HEK293T (cell line): ENCODE measurements at regions not wholly inside any gene's neighbourhood (a gene's known extent, or its start where the extent isn't known, plus 50 kb on each side); places are given as distances from the start of the nearest gene placed in this dataset.

ENCODE experiments used
- ARNT ChIP-seq: fragments of 450-650 bp; IDR thresholded peaks from 2 replicates; pipeline ENCODE4 v1.6.1; 2017; ENCODE audit warnings: mild to moderate bottlenecking
- BHLHE40 ChIP-seq: fragments of 450-650 bp; IDR thresholded peaks from 2 replicates; pipeline ENCODE4 v1.6.1; 2016; ENCODE audit warnings: mild to moderate bottlenecking, moderate library complexity, borderline replicate concordance
- CTBP1 ChIP-seq: fragments of 450-650 bp; IDR thresholded peaks from 2 replicates; pipeline ENCODE4 v1.6.1; 2016; ENCODE audit warnings: borderline replicate concordance
- ELF4 ChIP-seq: fragments of 450-650 bp; IDR thresholded peaks from 2 replicates; pipeline ENCODE4 v1.6.1; 2017; ENCODE audit warnings: antibody characterized with exemption
- FOXA1 ChIP-seq: fragments of 450-650 bp; IDR thresholded peaks from 2 replicates; pipeline ENCODE4 v1.6.1; 2016; ENCODE audit warnings: mild to moderate bottlenecking
- FOXK2 ChIP-seq: fragments of 450-650 bp; IDR thresholded peaks from 2 replicates; pipeline ENCODE4 v1.6.1; 2016; ENCODE audit warnings: mild to moderate bottlenecking
- FOXM1 ChIP-seq: fragments of 450-650 bp; IDR thresholded peaks from 2 replicates; pipeline ENCODE4 v1.6.1; 2017; ENCODE audit warnings: mild to moderate bottlenecking, borderline replicate concordance
- HDGF ChIP-seq: fragments of 450-650 bp; IDR thresholded peaks from 2 replicates; pipeline ENCODE4 v1.6.1; 2017; ENCODE audit warnings: antibody characterized with exemption, borderline replicate concordance
- LEF1 ChIP-seq: fragments of 450-650 bp; IDR thresholded peaks from 2 replicates; pipeline ENCODE4 v1.6.1; 2017; ENCODE audit warnings: mild to moderate bottlenecking, borderline replicate concordance
- NFRKB ChIP-seq: fragments of 450-650 bp; IDR thresholded peaks from 2 replicates; pipeline ENCODE4 v1.6.1; 2016; ENCODE audit warnings: mild to moderate bottlenecking, moderate library complexity
- SP1 ChIP-seq: fragments of 450-650 bp; IDR thresholded peaks from 2 replicates; pipeline ENCODE4 v1.6.1; 2017
- SUZ12 ChIP-seq: fragments of 450-650 bp; IDR thresholded peaks from 2 replicates; pipeline ENCODE4 v1.6.1; 2016; ENCODE audit warnings: mild to moderate bottlenecking
- TARDBP ChIP-seq: fragments of 450-650 bp; IDR thresholded peaks from 2 replicates; pipeline ENCODE4 v1.6.1; 2016

DNA sequence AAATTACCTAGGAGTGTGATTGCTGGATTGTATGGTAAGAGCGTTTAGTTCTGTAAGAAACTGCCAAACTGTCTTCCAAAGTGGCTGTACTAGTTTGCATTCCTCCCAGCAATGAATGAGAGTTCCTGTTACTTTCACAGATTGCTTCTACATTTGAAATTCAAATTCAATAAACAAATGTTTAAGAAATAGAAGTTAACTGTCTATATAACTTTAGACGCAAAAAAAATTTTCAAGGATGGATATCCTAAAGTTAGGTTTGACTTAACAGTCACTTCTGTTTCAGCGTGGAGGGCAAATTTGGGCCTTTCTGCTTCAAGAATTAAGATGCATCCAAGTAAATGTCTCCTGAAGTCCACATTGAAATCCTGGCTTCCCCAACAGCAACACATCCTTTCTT is 445.6 kb downstream of the TAF11L14 start:
- no peak for TF ChIP-seq BHLHE40
- no peak for TF ChIP-seq TARDBP
- TF ChIP-seq SUZ12: no peak
- no peak for TF ChIP-seq NFRKB
- TF ChIP-seq FOXK2: no peak
- TF ChIP-seq ELF4: no peak
- no peak for TF ChIP-seq LEF1
- TF ChIP-seq SP1: no peak
- TF ChIP-seq FOXA1: no peak
- no peak for TF ChIP-seq HDGF
- TF ChIP-seq ARNT: no peak
- no peak for TF ChIP-seq FOXM1
- TF ChIP-seq CTBP1: no peak
